Hepatic stellate cell (primary cell): ENCODE measurements at regions not wholly inside any gene's neighbourhood (a gene's known extent, or its start where the extent isn't known, plus 50 kb on each side); places are given as distances from the start of the nearest gene placed in this dataset.
"Not testable (repeated sequence)": the region's sequence is repeated elsewhere in the genome, so short reads cannot be mapped to it uniquely, and the experiment has no call there.

Experiments used
- DNase-seq: peaks from one replicate; pipeline ENCODE4 v3.0.0; 2011; ENCODE audit warnings: low spot score

DNA sequence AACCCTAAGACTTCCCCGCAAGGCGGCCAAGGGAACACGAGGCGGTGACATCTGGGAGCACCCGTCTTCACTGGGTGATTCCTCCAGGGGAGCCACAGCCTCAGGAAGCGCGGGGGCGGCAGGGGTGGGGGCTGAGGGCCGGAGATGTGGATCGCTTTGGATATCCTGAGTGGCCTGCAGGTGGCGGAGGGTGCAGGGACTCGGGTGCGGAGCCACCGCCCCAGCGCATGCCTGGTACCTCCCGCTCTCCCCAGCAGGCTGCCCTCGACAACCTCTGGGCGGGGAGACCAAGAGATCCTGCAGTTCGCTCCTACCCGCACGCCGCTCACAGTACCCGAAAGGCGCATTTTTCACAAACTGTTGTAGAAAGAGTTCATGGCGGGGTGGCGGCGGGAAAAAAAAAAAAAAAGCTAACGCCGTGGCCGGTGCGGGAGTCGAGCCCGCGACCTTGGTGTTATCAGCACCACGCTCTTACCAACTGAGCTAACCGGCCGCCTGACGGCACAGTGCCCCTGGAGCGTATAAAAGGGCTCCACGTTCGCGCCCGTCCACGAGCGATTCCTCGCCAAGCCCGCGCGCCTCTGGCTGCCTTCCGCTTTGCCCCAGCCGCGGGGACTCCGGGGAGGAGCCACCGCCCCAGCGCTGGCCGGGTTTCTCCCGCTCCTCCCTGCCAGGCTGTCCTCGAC lies 124.7 kb upstream of the PRKX start:
- DNase-seq: not testable (repeated sequence)

DNA sequence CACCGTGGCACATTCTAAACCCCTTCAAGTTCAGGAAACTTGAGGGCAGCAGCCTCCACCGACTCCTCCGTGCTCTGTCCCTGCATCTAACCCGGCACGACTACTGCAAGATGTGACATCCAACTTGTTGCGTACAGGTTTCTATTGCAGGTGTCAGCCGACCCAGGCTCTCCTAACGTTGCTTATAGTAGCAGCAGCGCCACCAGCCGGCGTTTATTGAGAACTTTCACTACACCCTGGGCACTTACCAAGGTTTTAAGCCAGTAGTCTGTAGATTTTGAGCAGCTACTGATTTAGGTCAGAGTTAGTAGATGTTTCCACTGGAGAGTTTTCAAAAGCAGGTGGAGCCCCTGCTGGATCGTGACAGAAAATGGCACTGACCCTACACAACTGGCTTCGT lies 123.8 kb upstream of the PRKX start:
- DNase-seq: not testable (repeated sequence)

DNA sequence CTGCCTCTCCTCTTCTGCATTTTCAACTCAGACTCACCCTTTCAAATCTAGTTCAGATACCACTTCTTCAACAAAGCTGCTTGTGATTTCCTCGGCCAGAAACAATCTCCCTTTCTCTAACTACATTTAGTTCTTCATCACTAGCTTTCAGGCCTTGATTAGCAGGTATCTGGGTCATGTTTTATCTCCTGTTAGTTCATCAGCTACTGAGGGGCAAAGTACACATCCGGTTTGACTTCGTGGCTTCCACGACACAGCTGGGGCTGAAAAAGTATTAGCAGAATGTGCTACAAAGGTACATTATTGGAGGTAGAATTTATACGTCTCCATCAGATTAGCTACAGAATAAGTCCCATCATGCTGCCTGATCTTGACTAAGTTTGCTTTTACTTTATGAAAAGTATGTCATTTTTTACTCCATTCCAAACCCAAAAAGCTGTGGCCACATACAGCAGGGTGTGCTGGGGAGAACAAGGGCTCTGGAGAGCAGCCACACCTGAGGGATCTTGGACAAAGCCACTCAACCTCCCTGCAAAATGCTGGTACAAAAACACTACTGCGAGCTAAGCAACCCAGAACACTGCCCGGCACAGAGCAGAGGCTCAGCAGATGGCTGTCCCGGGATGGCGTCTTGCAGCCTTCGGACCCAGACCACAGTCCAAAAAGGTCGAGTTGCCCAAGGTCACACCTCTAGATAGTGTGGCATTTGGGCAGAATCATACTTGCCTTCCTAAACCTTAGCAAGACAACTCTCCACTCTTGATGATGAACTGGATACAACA lies 120.5 kb upstream of the PRKX start:
- not testable (repeated sequence) for DNase-seq

DNA sequence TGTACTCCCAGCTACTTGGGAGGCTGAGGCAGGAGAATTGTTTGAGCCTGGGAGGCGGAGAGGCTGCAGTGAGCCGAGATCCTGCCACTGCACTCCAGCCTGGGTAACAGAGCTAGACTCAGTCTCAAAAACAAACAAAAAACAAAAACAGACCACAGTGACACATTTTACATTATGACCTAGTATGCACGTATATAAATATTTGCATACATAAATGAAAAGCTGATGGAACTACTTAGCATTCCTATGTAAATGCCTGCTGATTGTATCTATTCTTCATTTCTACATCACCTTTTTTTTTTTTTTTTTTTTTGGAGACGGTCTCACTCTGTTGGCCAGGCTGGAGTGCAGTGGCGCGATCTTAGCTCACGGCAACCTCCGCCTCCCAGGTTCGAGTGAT lies 116.6 kb upstream of the PRKX start:
- DNase-seq: not testable (repeated sequence)

DNA sequence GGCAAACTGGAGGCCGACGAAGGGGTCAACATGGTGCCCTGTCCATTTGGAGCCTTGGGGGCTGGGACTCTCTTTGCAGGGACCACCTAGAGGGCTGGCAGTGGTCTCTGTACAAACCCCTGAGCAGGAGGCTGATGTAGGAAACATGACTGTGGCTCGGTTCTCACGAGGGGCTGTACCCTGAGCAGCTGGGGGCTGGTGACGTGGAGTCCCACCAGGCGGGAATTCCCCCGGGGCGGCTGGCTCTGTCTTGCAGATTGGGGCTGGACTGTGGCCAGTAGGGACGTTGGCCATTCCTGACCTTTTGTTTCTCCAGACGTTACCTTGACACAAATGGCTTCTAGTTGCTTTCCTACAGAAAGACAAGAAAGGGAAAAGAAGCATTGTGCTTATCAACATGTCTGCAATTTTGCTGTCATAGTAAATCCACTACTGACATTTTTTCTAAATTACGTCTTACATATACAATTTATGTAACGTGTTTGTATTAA lies 115.6 kb upstream of the PRKX start:
- DNase-seq: not testable (repeated sequence)

DNA sequence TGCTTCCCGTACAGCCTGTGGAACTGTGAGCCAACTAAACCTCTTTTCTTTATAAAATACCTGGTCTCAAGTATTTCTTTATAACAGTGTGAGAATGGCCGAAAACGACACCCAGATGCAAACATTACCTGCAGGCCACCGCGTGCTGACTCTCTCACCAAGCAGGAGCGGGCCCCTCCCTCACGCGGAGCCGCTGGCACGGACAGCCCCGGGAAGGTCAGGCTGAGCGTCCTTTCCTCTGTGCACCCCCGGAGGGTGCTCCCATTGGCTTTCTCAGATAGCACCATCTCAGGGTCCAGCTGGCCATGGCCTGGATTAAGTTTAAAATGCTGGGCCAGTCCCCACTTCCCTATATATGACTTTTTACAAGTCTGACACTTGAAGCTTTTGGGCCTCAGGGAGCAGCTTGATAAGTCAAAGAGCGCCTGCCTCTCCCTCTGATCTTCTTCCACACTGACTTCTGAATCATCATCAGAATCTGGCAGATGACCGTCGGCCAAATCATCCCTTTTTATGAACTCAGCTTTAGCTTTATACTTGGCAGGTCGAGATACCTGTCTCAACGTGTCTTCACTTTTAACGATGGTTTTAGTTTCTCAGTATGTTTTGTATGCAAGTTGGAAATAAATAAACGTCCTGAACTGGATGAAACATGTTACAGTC lies 115.1 kb upstream of the PRKX start:
- not testable (repeated sequence) for DNase-seq

DNA sequence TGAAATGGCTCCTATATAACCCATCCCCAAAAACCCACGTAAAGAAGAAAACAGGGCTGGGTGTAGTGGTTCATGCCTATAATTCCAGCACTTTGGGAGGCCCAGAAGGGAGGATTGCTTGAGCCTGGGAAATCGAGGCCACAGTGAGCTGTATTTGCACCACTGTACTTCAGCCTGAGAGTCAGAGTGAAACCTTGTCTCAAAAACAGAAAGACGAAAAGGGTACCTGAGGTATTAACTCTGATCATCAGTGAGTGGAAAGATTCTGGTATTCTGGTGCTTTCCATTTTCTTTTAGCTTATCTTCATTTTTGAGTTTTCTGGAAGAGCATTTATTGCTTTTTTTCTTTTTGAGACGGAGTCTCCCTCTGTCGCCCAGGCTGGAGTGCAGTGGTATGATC lies 110.6 kb upstream of the PRKX start:
- not testable (repeated sequence) for DNase-seq

DNA sequence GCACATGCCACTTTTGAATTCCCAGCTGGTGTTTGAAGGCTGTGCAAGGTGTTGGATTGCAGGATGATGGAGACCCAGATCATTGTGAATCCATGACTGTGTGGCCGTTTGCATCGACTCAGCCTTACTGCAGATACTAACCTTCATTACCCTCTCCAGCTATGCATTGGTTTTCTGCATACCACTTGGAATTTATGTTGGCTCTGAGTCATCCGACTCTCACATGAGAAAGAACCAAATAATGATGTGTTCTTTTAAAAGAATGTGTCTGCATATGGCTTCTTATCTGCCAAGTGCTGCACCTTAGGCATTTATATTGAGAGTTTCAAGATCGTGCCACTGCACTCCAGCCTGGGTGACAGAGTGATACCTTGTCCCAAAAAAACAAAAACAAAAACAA lies 106.7 kb upstream of the PRKX start:
- peak; percentile 25 for DNase-seq

DNA sequence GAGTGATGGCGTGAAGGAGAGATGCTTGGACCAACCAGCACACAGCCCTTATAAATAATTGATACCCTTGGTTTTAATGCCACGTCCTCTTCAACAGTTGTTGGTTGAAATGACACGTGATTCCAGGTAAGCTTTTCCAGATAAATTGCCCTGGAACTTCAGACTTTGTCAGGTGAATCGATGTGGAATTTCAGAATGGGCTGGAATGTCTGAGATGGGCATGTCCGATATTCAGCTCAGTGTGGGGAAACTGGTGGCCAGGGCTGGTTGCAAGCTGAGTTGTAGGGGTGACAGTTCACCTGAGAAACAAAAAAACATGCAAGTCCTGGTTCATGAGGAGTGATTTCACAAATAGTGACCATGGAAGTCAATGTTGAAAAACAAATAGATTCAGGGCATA lies 104.0 kb upstream of the PRKX start:
- not testable (repeated sequence) for DNase-seq

DNA sequence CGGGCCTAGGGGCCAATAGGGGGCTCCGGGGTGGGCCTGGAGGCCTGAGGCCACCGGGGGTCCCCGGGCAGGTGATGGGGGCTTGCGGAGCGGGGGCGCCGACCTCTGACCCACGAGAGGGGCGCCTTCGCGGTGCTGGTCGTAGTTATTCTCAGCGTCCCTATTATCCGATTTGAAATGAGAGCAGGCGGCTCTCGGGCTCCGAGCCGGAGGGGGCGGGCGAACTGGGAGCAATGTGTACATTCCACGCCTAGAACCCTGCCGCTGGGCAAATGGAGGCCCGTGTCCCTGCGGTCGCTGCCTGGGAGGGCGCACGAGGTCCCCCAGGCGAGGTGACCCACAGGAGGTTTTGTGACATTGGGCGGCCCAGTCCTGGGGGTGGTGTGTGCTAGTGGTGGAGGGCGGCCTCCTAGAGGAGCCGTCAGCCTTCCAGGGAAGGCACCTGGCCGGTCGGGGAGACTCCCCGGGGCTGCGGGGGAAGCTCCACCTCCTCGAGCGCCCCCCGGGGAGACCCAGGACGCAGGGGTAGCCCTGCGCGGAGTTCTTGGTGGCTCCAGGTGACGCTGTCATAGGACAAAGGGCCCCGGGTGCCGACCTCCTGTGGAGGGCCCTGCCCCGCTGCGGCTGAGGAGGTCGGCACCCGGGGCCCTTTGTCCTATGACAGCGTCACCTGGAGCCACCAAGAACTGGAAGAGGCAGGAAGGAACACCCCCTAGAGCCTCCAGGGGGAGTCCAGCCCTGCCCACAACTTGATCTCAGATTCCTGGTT lies 102.6 kb upstream of the PRKX start:
- DNase-seq: no peak

DNA sequence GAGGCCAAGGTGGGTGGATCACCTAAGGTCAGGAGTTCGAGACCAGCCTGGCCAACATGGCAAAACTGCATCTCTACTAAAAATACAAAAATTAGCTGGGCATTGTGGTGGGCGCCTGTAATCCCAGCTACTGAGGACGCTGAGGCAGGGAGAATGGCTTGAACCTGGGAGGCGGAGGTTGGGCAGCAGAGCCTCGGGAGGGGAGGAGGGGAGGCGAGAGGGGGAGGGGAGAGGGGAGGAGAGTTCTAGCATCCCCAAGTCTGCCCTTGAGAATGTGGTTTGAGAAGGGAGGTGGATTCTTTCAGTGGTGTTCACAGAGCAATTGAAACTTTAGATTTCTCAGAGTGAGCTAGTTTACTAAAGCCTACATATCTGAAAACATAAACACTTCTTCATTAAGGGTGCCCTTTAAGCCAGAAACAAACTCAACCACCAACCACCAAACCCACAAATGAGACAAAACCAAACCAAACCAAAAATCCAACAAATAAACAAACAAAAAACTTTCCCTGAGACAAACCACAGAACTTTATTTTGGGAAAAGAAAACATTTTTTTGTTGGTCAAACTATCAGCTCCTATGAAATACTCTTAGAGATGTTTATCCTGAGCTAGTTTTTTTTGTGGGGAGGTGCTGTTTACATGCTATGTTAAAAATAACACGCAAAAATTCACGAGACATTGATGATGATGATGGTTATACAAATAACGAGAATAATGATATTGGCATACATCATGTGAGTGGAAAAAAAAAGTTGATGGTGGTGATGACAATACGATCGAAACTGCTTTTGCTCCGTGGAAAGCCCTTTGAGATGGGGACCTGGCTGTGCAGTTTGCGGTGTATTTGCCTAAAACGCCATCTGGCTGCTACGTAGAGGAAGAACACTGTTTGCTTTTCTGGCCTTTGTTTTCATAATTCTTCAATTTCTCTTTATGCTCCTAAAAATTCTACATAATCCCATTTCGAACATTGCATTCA lies 98.2 kb upstream of the PRKX start:
- DNase-seq: peak; percentile 26

DNA sequence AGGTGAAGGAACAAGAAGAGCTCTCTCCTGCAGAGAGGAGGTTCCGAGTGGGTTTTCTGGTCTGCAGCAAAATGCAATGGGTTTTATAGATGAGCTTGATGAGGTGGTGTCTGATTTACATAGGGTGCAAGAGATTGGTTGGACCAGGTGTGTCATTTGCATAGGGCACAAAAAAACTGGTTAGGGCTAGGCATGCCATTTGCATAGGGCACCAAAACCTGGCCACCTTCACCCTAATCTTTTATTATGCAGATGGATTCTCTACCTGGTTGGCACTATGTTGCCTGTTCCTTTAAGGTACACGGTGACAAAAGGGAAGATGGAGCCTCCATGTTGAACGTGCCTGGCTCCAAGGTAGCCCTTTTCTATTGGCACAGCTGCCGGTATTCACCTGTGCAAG lies 94.5 kb upstream of the PRKX start:
- no peak for DNase-seq

DNA sequence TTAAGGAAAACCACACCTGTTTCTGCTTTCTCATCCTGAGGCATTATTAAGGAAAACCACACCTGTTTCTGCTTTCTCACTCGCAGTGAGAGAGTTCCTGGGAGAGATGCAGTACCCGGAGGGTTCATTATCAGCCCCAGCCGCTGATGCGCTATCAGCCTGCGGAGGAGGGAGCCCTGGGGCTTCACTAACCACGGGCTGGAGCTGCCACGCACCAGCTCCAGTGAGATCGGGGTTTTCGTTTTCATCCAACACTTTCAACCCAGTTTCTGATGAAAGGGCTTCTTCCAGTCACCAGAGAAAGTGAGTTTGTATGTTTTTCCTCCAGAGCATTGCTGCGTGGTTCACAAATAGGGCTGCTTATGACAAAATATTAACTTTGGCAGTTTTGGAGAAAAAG lies 93.2 kb upstream of the PRKX start:
- no peak for DNase-seq

DNA sequence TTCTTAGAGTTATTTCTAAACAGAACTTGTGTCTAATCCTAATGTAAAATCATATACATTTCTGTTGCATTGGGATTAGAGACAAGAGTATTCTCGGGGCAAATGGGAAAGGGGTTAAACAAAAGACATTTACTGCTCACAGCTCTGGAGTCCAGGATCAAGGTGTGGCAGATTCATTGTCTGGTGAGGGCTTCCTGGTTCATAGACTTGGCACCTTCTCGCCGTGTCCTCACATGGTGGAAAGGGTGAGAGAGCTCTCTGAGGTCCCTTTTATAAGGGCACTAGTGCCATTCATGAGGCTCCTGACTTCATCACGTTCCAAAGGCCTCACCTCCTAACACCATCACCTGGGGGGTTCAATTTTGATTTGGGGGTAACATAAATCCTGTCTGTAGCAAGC lies 90.3 kb upstream of the PRKX start:
- DNase-seq: no peak

DNA sequence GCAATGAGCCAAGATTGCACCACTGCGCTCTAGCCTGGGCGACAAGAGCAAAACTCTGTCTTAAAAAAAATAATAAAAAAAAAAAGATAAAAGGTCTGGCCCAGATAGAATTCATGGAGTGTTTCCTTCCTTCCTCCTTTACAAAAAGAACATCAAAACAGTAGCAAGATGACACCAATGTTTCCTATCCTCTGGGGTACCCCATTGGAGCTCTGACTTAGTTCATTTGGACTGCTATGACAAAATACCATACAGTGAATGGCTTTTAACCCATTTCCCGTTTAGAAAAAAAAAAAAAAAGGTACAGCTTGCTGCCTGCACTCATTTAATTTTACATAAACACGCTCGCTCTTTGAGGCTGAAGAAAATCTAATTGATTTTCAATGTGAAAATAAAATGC lies 89.9 kb upstream of the PRKX start:
- DNase-seq: no peak

DNA sequence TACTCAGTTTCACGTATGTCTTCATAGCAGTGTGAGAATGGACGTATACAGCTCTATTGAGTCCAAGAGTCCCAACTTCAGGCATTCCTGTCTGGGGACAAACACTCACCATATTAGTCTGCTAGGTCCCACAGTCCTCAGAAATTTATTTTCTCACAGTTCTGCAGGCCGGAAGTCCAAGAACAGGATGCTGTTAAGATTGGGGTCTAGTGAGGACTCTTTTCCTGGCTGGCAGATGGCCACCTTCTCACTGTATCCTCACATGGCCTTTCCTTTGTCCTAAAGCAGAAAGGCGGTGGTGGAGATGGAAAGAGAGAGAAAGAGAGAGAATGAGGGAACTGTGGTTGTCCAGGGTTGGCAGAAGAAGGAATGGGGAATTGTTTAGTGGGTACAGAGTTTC lies 82.0 kb upstream of the PRKX start:
- not testable (repeated sequence) for DNase-seq

DNA sequence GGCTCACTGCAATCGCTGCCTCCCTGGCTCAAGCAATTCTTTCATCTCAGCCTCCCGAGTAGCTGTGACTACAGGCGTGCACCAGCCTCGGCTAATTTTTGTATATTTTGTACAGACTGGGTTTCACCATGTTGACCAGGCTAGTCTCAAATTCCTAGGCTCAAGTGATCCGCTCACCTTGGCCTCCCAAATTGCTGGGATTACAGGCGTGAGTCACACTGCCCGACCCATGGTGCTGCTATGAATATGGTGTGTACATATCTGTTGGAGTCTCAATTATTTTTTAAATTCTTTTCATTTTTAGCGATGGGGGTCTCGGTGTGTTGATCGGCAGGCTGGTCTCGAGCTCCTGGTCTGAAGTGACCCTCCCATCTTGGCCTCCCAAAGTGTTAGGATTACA lies 78.0 kb upstream of the PRKX start:
- DNase-seq: no peak

DNA sequence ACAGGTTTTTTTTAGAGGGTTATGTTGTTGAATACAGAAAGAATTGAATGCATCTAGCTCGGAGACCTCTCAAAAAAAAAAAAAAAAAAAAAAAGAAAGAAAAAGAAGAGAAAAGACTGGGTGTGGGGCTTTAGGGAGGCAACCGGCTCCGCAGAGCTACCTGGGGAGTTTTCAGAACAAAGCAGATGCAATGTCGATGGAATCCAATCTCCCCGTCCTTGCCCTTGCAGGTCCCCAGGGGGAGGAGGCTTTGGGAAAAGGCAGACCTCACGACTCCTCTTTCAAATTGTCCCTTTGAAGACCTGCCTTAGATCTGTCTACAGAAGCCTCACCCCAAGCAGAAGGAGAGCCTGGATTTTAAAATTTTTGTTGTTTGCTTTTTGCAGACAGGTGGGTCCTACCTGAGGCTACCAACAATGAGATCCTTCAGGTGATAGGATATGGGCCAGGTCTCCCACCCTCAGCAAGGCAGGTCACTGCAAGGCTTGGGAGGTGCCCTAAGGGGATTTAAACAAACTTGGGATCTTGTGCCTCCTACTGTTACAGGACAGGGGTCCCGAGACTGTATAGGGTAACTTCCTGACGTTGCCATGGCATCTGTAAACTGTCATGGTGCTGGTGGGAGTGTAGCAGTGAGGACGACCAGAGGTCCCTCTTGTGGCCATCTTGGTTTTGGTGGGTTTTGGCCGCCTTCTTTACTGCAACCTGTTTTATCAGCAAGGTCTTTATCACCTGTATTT lies 75.2 kb upstream of the PRKX start:
- DNase-seq: no peak

DNA sequence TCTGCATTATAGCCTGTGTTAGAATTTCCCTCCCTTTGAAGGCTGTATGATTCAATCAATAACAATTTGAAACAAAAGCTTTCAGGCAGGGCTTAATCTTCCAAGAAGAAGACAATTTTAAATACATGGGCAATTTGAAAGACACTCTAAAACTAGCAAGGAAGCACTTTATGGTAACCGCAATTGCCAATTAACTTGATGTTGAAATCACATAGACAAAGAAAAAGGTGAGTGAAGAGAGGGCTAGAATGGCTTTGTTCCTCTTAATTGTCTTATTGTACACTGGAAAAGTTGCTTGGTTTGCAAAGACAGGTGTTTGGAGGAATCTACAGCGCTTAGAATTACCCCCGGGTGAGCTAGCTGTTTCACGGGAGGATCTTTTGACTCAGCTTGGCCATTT lies 74.4 kb upstream of the PRKX start:
- DNase-seq: no peak

DNA sequence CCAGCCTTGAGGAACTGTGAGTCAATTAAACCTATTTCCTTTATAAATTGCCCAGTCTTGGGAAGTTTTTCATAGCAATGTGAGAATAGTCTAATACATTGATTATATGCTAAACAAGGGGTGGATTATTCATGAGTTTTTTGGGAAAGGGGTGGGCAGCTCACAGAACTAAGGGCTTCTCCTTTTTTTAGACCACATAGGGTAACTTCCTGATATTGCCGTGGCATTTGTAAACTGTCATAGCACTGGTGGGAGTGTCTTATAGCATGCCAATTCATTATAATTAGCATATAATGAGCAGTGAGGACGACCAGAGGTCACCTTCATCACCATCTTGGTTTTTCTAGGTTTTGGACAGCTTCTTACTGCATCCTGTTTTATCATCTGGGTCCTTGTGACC lies 72.4 kb upstream of the PRKX start:
- not testable (repeated sequence) for DNase-seq
